ENCODE measurements at regions not wholly inside any gene's neighbourhood (a gene's known extent, or its start where the extent isn't known, plus 50 kb on each side); places are given as distances from the start of the nearest gene placed in this dataset.

GRCh38 chr7:3156508-3156907 is 112.8 kb upstream of the CARD11 start:
- intact Hi-C loops (cut with DNase I), result loop anchor here in 1 of 2 donors (5.0 kb wide), 1 partner anchor 269 kb away; no protein-coding TSS in a partner anchor
- Histone ChIP-seq H3K36me3 (replicated peaks in 1 of 2) (no peaks in the 10 kb centered on the region), H3K9me3 (replicated peaks in 1 of 3) (no peaks in the 10 kb centered on the region), H3K4me3 (no peak overlapping the region), H3K27me3 (no peaks in the 10 kb centered on the region), H3K4me1 (replicated peaks in 1 of 2) (no peaks in the 10 kb centered on the region), H3K27ac (no peak overlapping the region)
- no peak for DNase-seq
- WGBS, 4 donors, result 75 to 81% (median 78%) methylated on average over 9 of the region's 9 CpGs
- TF ChIP-seq POLR2A (IDR thresholded peaks at IDR 0.05), result no peak
- TF ChIP-seq CTCF (IDR thresholded peaks at IDR 0.05), result no peak

- WGBS, 4 donors, result 45 to 59% (median 48%) methylated on average over 15 to 20 of the region's 20 CpGs
- intact Hi-C loops (cut with DNase I), result loop anchor here in 1 of 2 donors (5.0 kb wide), 1 partner anchor 270 kb away; no protein-coding TSS in a partner anchor
- H3K4me3 ChIP-seq, result no peak overlapping the region
These were observed 114.1 kb upstream of the CARD11 start for GRCh38 chr7:3157566-3158287.

DNA sequence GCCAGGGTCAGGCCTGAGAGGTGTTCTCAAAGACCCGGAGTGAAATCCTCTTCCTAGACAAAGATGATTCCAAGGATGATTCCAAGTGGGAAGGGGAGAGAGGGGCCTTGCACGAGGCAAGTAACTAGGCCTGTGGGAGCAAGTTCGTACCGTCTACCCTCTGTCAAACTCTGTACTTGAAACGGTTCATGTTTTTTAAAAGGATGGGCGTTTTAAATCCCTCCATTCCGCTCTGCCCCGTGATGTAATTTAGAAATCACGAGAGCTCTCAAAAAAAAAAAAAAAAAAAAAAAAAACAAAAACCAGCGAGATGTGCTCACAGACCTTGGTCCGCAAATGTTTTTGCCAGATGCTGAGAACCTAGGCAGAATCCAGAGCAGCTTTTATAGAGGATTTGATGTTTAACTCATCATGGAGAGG is 114.7 kb upstream of the CARD11 start:
- intact Hi-C loops (cut with DNase I), result loop anchor here in 1 of 2 donors (5.0 kb wide), 1 partner anchor 271 kb away; no protein-coding TSS in a partner anchor
- TF ChIP-seq POLR2A (IDR thresholded peaks at IDR 0.05) (no peak), CTCF (IDR thresholded peaks at IDR 0.05) (no peak)
- Histone ChIP-seq H3K27ac (no peak overlapping the region), H3K4me1 (replicated peaks in 1 of 2) (no peaks in the 10 kb centered on the region), H3K9me3 (replicated peaks in 1 of 3) (no peaks in the 10 kb centered on the region), H3K36me3 (replicated peaks in 1 of 2) (no peaks in the 10 kb centered on the region), H3K27me3 (no peaks in the 10 kb centered on the region), H3K4me3 (no peak overlapping the region)
- WGBS, 4 donors, result 66 to 79% (median 72%) methylated on average over 11 of the region's 11 CpGs
- no peak for DNase-seq

More at GRCh38 chr7:3157566-3158287, 114.1 kb upstream of the CARD11 start:
- Histone ChIP-seq H3K4me1 (replicated peaks in 1 of 2) (no peaks in the 10 kb centered on the region), H3K27me3 (no peaks in the 10 kb centered on the region), H3K36me3 (replicated peaks in 1 of 2) (no peaks in the 10 kb centered on the region), H3K27ac (no peak overlapping the region), H3K9me3 (replicated peaks in 1 of 3) (no peaks in the 10 kb centered on the region)
- DNase-seq, result no peak
- TF ChIP-seq POLR2A (IDR thresholded peaks at IDR 0.05) (no peak), CTCF (IDR thresholded peaks at IDR 0.05) (no peak)

DNA sequence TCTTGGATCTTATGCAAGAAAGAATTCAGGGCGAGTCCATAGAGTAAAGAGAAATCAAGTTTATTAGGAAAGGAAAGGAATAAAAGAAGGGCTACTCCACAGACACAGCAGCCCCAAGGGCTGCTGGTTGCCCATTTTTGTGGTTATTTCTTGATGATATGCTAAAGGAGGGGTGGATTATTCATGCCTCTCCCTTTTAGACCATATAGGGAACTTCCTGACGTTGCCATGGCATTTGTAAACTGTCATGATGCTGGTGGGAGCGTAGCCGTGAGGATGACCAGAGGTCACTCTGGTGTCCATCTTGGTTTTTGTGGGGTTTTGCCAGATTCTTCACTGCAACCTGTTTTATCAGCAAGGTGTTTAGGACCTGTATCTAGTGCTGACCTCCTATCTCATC is 115.4 kb upstream of the CARD11 start:
- Histone ChIP-seq H3K4me1 (replicated peaks in 1 of 2) (no peaks in the 10 kb centered on the region), H3K4me3 (no peak overlapping the region), H3K27ac (no peak overlapping the region), H3K36me3 (replicated peaks in 1 of 2) (no peaks in the 10 kb centered on the region), H3K9me3 (replicated peaks in 1 of 3) (no peaks in the 10 kb centered on the region), H3K27me3 (no peaks in the 10 kb centered on the region)
- DNase-seq, result no peak
- TF ChIP-seq CTCF (IDR thresholded peaks at IDR 0.05) (no peak), POLR2A (IDR thresholded peaks at IDR 0.05) (no peak)
- intact Hi-C loops (cut with DNase I), result loop anchor here in 1 of 2 donors (5.0 kb wide), 1 partner anchor 272 kb away; no protein-coding TSS in a partner anchor
- 60 to 81% (median 66%) methylated on average over 4 of the region's 4 CpGs for WGBS, 4 donors
